K562 (cell line): ENCODE measurements at regions not wholly inside any gene's neighbourhood (a gene's known extent, or its start where the extent isn't known, plus 50 kb on each side); places are given as distances from the start of the nearest gene placed in this dataset.

Experiments used
- CEBPG ChIP-seq, 3 experiments: fragments of 200-800 bp in 1 of 3; sonication (Bioruptor generic) in 1 of 3; sonication (generic) in 1 of 3; formaldehyde crosslinking in 1 of 3; IDR thresholded peaks in 2 of 3; conservative IDR thresholded peaks in 1 of 3; 2 replicates each; pipeline versions ENCODE4 v1.6.1 to v1.8.0; 2016 to 2022; ENCODE audit warnings: missing compliant biosample characterization in 2 of 3, missing genetic modification characterization in 2 of 3, mild to moderate bottlenecking in 1 of 3, missing genetic modification reagents in 1 of 3
- EWSR1 ChIP-seq: fragments of 450-650 bp; IDR thresholded peaks from 2 replicates; pipeline ENCODE4 v1.6.1; 2018; ENCODE audit warnings: borderline replicate concordance, mild to moderate bottlenecking, low read depth, moderate library complexity; ENCODE audit not compliant: partially characterized antibody
- FOS ChIP-seq: IDR thresholded peaks from 3 replicates; pipeline ENCODE4 v1.6.1; 2011; ENCODE audit not compliant: insufficient read length; ENCODE audit errors: extremely low read depth
- FOSL1 ChIP-seq: fragments of 200-800 bp; sonication (Bioruptor generic); conservative IDR thresholded peaks from 2 replicates; pipeline ENCODE4 v1.6.1; 2016; ENCODE audit warnings: missing genetic modification characterization, missing compliant biosample characterization
- MAZ ChIP-seq, 2 experiments: fragments of 450-650 bp in 1 of 2; sonication (generic) in 1 of 2; formaldehyde crosslinking; IDR thresholded peaks in 1 of 2; conservative IDR thresholded peaks in 1 of 2; 2 replicates each; pipeline versions ENCODE4 v1.4.0 to v1.5.0; 2020; ENCODE audit warnings: mild to moderate bottlenecking in 1 of 2, missing genetic modification reagents in 1 of 2
- NFIX ChIP-seq: fragments of 250-450 bp; sonication (Bioruptor Pico); IDR thresholded peaks from 2 replicates; pipeline ENCODE4 v1.4.0; 2020; ENCODE audit warnings: low read depth, mild to moderate bottlenecking, moderate library complexity
- STAT6 ChIP-seq: sonication (generic); formaldehyde crosslinking; IDR thresholded peaks from 2 replicates; pipeline ENCODE4 v1.8.1; 2023; ENCODE audit warnings: mild to moderate bottlenecking, missing genetic modification reagents
- TAF1 ChIP-seq: IDR thresholded peaks from 2 replicates; pipeline ENCODE4 v1.6.1; 2011; ENCODE audit warnings: mild to moderate bottlenecking, low read length, moderate library complexity; ENCODE audit not compliant: insufficient read depth, control insufficient read depth, severe bottlenecking; ENCODE audit errors: extremely low read depth
- ZBTB26 ChIP-seq: fragments of 450-650 bp; formaldehyde crosslinking; IDR thresholded peaks from 2 replicates; pipeline ENCODE4 v1.4.0; 2022; ENCODE audit warnings: missing genetic modification characterization
- ZKSCAN1 ChIP-seq: fragments of 150-350 bp; IDR thresholded peaks from 2 replicates; pipeline ENCODE4 v1.6.1; 2016; ENCODE audit warnings: low read depth, low read length
- ZKSCAN3 ChIP-seq: fragments of 250-450 bp; sonication (Bioruptor Pico); IDR thresholded peaks from 2 replicates; pipeline ENCODE4 v1.4.0; 2020
- ZNF431 ChIP-seq: sonication (generic); formaldehyde crosslinking; IDR thresholded peaks from 2 replicates; pipeline ENCODE4 v1.8.0; 2022; ENCODE audit warnings: mild to moderate bottlenecking, missing genetic modification reagents
- ZNF507 ChIP-seq: conservative IDR thresholded peaks from 2 replicates; pipeline ENCODE4 v1.6.1; 2017; ENCODE audit warnings: missing genetic modification characterization, missing compliant biosample characterization
- ZNF76 ChIP-seq: fragments of 250-450 bp; sonication (Bioruptor Pico); IDR thresholded peaks from 2 replicates; pipeline ENCODE4 v1.4.0; 2020; ENCODE audit warnings: mild to moderate bottlenecking, moderate library complexity, borderline replicate concordance
- TF ChIP-seq, protein P1 (sequence below): fragments of 450-650 bp; IDR thresholded peaks from 2 replicates; pipeline ENCODE4 v1.6.1; 2018; ENCODE audit not compliant: partially characterized antibody
- TF ChIP-seq, protein P2 (sequence below): sonication (generic); formaldehyde crosslinking; IDR thresholded peaks from 2 replicates; pipeline ENCODE4 v1.8.1; 2023; ENCODE audit warnings: mild to moderate bottlenecking, missing genetic modification reagents

- TF ChIP-seq, protein P1, sequence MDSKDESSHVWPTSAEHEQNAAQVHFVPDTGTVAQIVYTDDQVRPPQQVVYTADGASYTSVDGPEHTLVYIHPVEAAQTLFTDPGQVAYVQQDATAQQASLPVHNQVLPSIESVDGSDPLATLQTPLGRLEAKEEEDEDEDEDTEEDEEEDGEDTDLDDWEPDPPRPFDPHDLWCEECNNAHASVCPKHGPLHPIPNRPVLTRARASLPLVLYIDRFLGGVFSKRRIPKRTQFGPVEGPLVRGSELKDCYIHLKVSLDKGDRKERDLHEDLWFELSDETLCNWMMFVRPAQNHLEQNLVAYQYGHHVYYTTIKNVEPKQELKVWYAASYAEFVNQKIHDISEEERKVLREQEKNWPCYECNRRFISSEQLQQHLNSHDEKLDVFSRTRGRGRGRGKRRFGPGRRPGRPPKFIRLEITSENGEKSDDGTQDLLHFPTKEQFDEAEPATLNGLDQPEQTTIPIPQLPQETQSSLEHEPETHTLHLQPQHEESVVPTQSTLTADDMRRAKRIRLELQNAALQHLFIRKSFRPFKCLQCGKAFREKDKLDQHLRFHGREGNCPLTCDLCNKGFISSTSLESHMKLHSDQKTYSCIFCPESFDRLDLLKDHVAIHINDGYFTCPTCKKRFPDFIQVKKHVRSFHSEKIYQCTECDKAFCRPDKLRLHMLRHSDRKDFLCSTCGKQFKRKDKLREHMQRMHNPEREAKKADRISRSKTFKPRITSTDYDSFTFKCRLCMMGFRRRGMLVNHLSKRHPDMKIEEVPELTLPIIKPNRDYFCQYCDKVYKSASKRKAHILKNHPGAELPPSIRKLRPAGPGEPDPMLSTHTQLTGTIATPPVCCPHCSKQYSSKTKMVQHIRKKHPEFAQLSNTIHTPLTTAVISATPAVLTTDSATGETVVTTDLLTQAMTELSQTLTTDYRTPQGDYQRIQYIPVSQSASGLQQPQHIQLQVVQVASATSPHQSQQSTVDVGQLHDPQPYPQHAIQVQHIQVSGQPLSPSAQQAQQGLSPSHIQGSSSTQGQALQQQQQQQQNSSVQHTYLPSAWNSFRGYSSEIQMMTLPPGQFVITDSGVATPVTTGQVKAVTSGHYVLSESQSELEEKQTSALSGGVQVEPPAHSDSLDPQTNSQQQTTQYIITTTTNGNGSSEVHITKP, result peak; percentile 86
- TF ChIP-seq TAF1 (no peak), ZNF431 (no peak), ZNF507 (no peak), FOS (peak; percentile 42), NFIX (CRISPR knock-in tag) (no peak), STAT6 (no peak), ZKSCAN3 (CRISPR knock-in tag) (no peak), ZKSCAN1 (no peak), FOSL1 (tag) (peak; percentile 83), ZBTB26 (CRISPR knock-in tag) (no peak), MAZ (CRISPR knock-in tag; conservative IDR thresholded peaks at IDR 0.05 in 1 of 2, IDR thresholded peaks at IDR 0.05 in 1 of 2) (peak; percentile 73 to 97; a peak in 3 of 4 replicates), EWSR1 (no peak), ZNF76 (CRISPR knock-in tag) (no peak), CEBPG (CRISPR knock-in tag; IDR thresholded peaks at IDR 0.05) (no peak), CEBPG (tag; conservative IDR thresholded peaks at IDR 0.05 in 1 of 2, IDR thresholded peaks at IDR 0.05 in 1 of 2) (no peak)
- TF ChIP-seq, protein P2, sequence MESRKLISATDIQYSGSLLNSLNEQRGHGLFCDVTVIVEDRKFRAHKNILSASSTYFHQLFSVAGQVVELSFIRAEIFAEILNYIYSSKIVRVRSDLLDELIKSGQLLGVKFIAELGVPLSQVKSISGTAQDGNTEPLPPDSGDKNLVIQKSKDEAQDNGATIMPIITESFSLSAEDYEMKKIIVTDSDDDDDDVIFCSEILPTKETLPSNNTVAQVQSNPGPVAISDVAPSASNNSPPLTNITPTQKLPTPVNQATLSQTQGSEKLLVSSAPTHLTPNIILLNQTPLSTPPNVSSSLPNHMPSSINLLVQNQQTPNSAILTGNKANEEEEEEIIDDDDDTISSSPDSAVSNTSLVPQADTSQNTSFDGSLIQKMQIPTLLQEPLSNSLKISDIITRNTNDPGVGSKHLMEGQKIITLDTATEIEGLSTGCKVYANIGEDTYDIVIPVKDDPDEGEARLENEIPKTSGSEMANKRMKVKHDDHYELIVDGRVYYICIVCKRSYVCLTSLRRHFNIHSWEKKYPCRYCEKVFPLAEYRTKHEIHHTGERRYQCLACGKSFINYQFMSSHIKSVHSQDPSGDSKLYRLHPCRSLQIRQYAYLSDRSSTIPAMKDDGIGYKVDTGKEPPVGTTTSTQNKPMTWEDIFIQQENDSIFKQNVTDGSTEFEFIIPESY (CRISPR knock-in tag), result peak; percentile 61
Measured at GRCh38 chr12:124636138-124636978, 68.9 kb upstream of the NCOR2 start (continued).
